Spleen (tissue), 11 donors: ENCODE measurements at regions not wholly inside any gene's neighbourhood (a gene's known extent, or its start where the extent isn't known, plus 50 kb on each side); places are given as distances from the start of the nearest gene placed in this dataset.

Source experiments
- DNase-seq: peaks from one replicate; pipeline ENCODE4 v3.0.0-alpha.2; 2020
- H3K27ac ChIP-seq, 8 donors: fragments of 200-600 bp; sonication (generic) in 7 of 8; 1 replicate in 4 of 8; 2 replicates in 4 of 8; pipeline versions ENCODE4 v1.5.0 to v1.8.0; 2016 to 2021; ENCODE audit warnings: inconsistent platforms in 4 of 8, mild to moderate bottlenecking in 4 of 8, moderate library complexity in 1 of 8
- H3K27me3 ChIP-seq, 7 donors: fragments of 200-600 bp; sonication (generic) in 6 of 7; replicated peaks in 1 of 7; 1 replicate in 4 of 7; 2 replicates in 3 of 7; pipeline versions ENCODE4 v1.5.0 to v1.8.0; 2016 to 2021; ENCODE audit warnings: inconsistent platforms in 3 of 7, mild to moderate bottlenecking in 1 of 7
- H3K36me3 ChIP-seq, 6 donors: fragments of 200-600 bp; sonication (generic) in 5 of 6; 1 replicate in 4 of 6; 2 replicates in 2 of 6; pipeline versions ENCODE4 v1.5.0 to v1.8.0; 2016 to 2021; ENCODE audit warnings: inconsistent platforms in 2 of 6
- H3K4me1 ChIP-seq, 6 donors: fragments of 200-600 bp; sonication (generic) in 5 of 6; 1 replicate in 3 of 6; 2 replicates in 3 of 6; pipeline versions ENCODE4 v1.5.0 to v1.8.0; 2016 to 2021; ENCODE audit warnings: inconsistent platforms in 3 of 6
- H3K4me3 ChIP-seq, 8 donors: fragments of 200-600 bp; sonication (generic) in 7 of 8; 1 replicate in 4 of 8; 2 replicates in 4 of 8; pipeline versions ENCODE4 v1.5.0 to v1.8.0; 2016 to 2021; ENCODE audit warnings: inconsistent platforms in 4 of 8, mild to moderate bottlenecking in 4 of 8, moderate library complexity in 2 of 8
- H3K9me3 ChIP-seq, 8 donors: fragments of 200-600 bp; sonication (generic) in 7 of 8; 1 replicate in 4 of 8; 2 replicates in 4 of 8; pipeline versions ENCODE4 v1.5.0 to v1.8.0; 2016 to 2021; ENCODE audit warnings: inconsistent platforms in 4 of 8
- CTCF ChIP-seq, 11 experiments: fragments of 200-600 bp in 7 of 11; fragments of 450-650 bp in 4 of 11; sonication (generic) in 4 of 11; IDR thresholded peaks in 8 of 11; conservative IDR thresholded peaks in 3 of 11; 1 replicate in 7 of 11; 2 replicates in 4 of 11; pipeline versions ENCODE4 v1.4.0 to v1.8.0; 2016 to 2021; ENCODE audit warnings: antibody characterized with exemption in 11 of 11, inconsistent platforms in 4 of 11, mild to moderate bottlenecking in 1 of 11
- POLR2A ChIP-seq, 3 donors: fragments of 450-650 bp; IDR thresholded peaks; one replicate each; pipeline ENCODE4 v1.5.1; 2017; ENCODE audit warnings: antibody characterized with exemption in 3 of 3, mild to moderate bottlenecking in 1 of 3
- POLR2AphosphoS5 ChIP-seq, 3 donors: sonication (generic); formaldehyde crosslinking; IDR thresholded peaks; one replicate each; pipeline ENCODE4 v1.5.1; 2017; ENCODE audit warnings: antibody characterized with exemption in 3 of 3
- WGBS, 5 donors: extraction: QIAGEN DNeasy Blood & Tissue Kit in 3 of 5; methylation state at CpG; one replicate each; pipeline versions ENCODE4 v1.1.5 to v1.1.7; 2013 to 2018; 5-methylcytosine and 5-hydroxymethylcytosine counted together
- intact Hi-C: fragments of 100-400 bp; cut with DNase I; formaldehyde crosslinking; loops from one replicate; pipeline ENCODE4 v1.15.0; 2023; ENCODE audit warnings: low total_unique reads
- donor health status: healthy with polysubstance abuse.
- donor health status: DM: no; HTN: no; CAD: no; lungs with moderate emphysema.
- donor health status: DM: no; HTN: no; CAD: no.
- donor health status: Bipolar disorder and iron deficiency.
- donor health status: healthy.
- donor health status: DM: no; HTN: no; CAD: no.
- donor health status: DM: yes; HTN: yes; CAD: no.

GRCh38 chr13:44229371-44230030 is 144.1 kb upstream of the SERP2 start:
- DNase-seq = no peak
- Histone ChIP-seq H3K4me1 (no peaks in the 10 kb centered on the region), H3K36me3 (no peaks in the 10 kb centered on the region), H3K9me3 (peaks cover 0 to 7% (median 0%) of the 10 kb centered on the region in 8 donors), H3K27me3 (peaks cover 0 to 7% (median 0%) of the 10 kb centered on the region in 7 donors), H3K27ac (no peak overlapping the region), H3K4me3 (no peak overlapping the region)
- TF ChIP-seq POLR2AphosphoS5 (IDR thresholded peaks at IDR 0.05) (no peak), CTCF (IDR thresholded peaks at IDR 0.05 in 8 of 11, conservative IDR thresholded peaks at IDR 0.05 in 3 of 11) (no peak), POLR2A (IDR thresholded peaks at IDR 0.05) (no peak)
- intact Hi-C loops = no loop called here
- WGBS, 5 donors = 68 to 80% (median 79%) methylated on average over 11 of the region's 11 CpGs

GRCh38 chr13:44230071-44230470 is 143.6 kb upstream of the SERP2 start:
- H3K27me3 ChIP-seq = peaks cover 0 to 7% (median 0%) of the 10 kb centered on the region in 7 donors
- DNase-seq = no peak
- H3K9me3 ChIP-seq = peaks cover 0 to 7% (median 0%) of the 10 kb centered on the region in 8 donors
- H3K36me3 ChIP-seq = no peaks in the 10 kb centered on the region
- no peak overlapping the region for H3K27ac ChIP-seq
- no peaks in the 10 kb centered on the region for H3K4me1 ChIP-seq
- H3K4me3 ChIP-seq = no peak overlapping the region
- no peak for TF ChIP-seq POLR2A (IDR thresholded peaks at IDR 0.05)
- intact Hi-C loops = no loop called here
- 85 to 91% (median 88%) methylated on average over 7 of the region's 7 CpGs for WGBS, 5 donors

GRCh38 chr13:44230736-44231135 is 142.9 kb upstream of the SERP2 start:
- 82 to 91% (median 90%) methylated on average over 6 of the region's 6 CpGs for WGBS, 5 donors
- no peak for TF ChIP-seq POLR2A (IDR thresholded peaks at IDR 0.05)
- TF ChIP-seq CTCF (IDR thresholded peaks at IDR 0.05 in 8 of 11, conservative IDR thresholded peaks at IDR 0.05 in 3 of 11) = no peak
- no peak for TF ChIP-seq POLR2AphosphoS5 (IDR thresholded peaks at IDR 0.05)
- Histone ChIP-seq H3K4me3 (no peak overlapping the region), H3K27me3 (peaks cover 0 to 7% (median 0%) of the 10 kb centered on the region in 7 donors), H3K9me3 (peaks cover 0 to 7% (median 0%) of the 10 kb centered on the region in 8 donors), H3K36me3 (no peaks in the 10 kb centered on the region), H3K27ac (no peak overlapping the region), H3K4me1 (no peaks in the 10 kb centered on the region)
- intact Hi-C loops = no loop called here
- no peak for DNase-seq

GRCh38 chr13:44231786-44232516 is 141.7 kb upstream of the SERP2 start:
- no peak for TF ChIP-seq POLR2AphosphoS5 (IDR thresholded peaks at IDR 0.05)
- TF ChIP-seq POLR2A (IDR thresholded peaks at IDR 0.05) = no peak
- TF ChIP-seq CTCF (IDR thresholded peaks at IDR 0.05 in 8 of 11, conservative IDR thresholded peaks at IDR 0.05 in 3 of 11) = no peak
- Histone ChIP-seq H3K9me3 (peaks cover 0 to 7% (median 0%) of the 10 kb centered on the region in 8 donors), H3K4me1 (peaks cover 0 to 5% (median under 1%) of the 10 kb centered on the region in 6 donors), H3K36me3 (no peaks in the 10 kb centered on the region), H3K27me3 (peaks cover 0 to 7% (median 0%) of the 10 kb centered on the region in 7 donors), H3K27ac (no peak overlapping the region), H3K4me3 (no peak overlapping the region)
- intact Hi-C loops = no loop called here
- DNase-seq = no peak
- 90 to 96% (median 92%) methylated on average over 15 of the region's 15 CpGs for WGBS, 5 donors
